ENCODE measurements at regions not wholly inside any gene's neighbourhood (a gene's known extent, or its start where the extent isn't known, plus 50 kb on each side); places are given as distances from the start of the nearest gene placed in this dataset.

- no peak for DNase-seq (ENCODE audit: low spot score)
- intact Hi-C loops (cut with DNase I) = no loop called here
Measured at GRCh38 chr11:41950470-41951143, 491.2 kb upstream of the LRRC4C start.

DNA sequence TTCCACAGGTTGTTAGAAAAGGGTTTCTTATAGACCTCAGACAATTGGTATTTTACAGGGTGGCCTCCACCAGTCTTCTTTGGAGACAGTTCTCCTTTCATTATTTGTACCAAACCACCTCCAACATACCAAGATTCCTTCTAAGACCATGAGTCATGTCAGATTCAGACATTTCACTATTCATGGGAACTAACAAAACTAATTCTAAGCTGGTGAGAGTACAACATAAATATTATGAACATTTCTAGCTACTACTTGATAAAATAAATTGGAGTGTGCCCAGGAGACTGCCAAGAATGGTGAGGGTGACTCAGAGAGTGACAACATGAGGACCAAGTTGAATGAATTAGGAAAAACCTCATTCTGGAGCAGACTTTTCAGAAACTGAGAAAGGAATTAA, 494.6 kb upstream of the LRRC4C start:
- no peak for DNase-seq (ENCODE audit: low spot score)
- intact Hi-C loops (cut with DNase I) = no loop called here

DNA sequence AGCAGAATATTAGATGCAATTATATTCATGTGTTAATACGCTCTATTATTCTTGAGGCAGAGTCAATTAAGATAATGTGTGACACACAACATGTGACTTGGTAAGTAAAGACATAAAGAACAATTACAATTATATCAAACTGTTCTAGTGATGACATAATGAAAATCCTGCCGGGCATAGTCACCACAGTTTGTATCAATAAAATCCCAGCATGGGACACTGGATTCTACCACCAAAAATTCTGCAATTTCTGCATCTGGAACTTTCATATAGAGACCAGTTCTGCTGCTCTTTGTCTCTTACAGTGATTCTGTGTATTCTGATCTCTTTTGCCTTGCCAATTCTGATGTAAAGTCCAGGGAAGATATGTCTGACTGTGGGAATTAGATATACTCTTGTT, 495.6 kb upstream of the LRRC4C start:
- no peak for DNase-seq (ENCODE audit: low spot score)
- intact Hi-C loops (cut with DNase I) = no loop called here

DNA sequence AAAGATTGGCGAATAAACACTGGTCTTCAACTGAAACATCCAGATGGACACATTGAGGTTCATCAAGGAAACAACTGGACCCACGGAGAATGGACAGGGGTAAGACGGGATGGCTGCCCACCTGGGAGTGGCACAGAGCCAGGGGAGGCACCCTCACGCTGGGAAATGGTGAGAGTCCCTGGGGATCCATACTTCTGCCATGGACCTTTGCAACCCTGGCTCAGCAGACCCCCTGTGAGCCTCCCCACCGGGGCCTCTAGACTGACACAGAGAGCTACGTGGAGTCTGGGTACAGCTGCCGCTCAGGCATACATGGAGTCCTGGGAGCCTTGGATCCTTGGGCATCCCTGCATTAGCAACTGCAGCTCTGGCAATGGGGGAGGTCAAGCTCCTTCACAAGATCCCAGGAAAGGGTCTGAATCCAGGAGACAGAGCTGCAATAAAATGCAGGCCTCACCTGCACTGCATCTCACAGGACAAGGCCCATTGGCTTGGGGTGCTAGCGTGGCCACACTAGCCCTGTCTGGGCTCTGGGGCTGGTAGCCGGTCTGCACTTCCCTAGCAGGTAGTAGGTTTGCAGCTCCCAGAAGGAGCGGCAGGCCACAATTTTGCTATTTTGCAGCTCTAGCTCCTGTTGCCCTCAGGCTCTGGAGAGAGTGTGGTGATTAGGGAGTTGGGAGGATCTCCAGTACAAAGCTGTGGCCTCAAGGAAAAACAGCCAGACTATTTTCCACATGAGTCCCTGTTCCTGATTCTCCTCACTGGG, 496.4 kb upstream of the LRRC4C start:
- intact Hi-C loops (cut with DNase I) = no loop called here
- DNase-seq (ENCODE audit: low spot score) = no peak

- intact Hi-C loops (cut with DNase I) = no loop called here
Measured at GRCh38 chr11:41963406-41963805, 504.0 kb upstream of the LRRC4C start.

DNA sequence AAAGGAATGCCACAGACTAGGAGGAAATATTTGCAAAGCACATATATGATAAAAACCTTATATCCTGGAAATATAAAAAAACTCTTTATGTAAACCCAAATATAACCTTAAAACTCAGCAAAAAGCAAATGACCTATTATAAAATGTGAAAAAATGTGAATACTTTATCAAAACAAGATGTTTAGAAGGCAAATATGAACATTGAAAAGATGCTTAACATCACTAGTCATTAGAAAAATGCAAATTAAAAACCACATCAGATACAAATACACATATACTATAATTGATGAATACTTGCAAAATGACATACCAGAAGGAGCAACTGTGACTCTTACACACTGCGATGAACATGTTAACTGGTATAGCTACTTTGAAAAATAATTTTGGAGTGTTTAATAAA, 511.2 kb upstream of the LRRC4C start:
- DNase-seq (ENCODE audit: low spot score) = no peak
- intact Hi-C loops (cut with DNase I) = no loop called here

More at GRCh38 chr11:41963406-41963805, 504.0 kb upstream of the LRRC4C start:
- no peak for DNase-seq (ENCODE audit: low spot score)

- intact Hi-C loops (cut with DNase I) = no loop called here
- no peak for DNase-seq (ENCODE audit: low spot score)
Measured at GRCh38 chr11:41971592-41971991, 512.1 kb upstream of the LRRC4C start.

GRCh38 chr11:41978945-41979344, 519.5 kb upstream of the LRRC4C start:
- intact Hi-C loops (cut with DNase I) = no loop called here
- no peak for DNase-seq (ENCODE audit: low spot score)

- no peak for DNase-seq (ENCODE audit: low spot score)
- intact Hi-C loops (cut with DNase I) = no loop called here
Measured at GRCh38 chr11:41980741-41981140, 521.3 kb upstream of the LRRC4C start.

- intact Hi-C loops (cut with DNase I) = no loop called here
- DNase-seq (ENCODE audit: low spot score) = no peak
Measured at GRCh38 chr11:41982276-41982675, 522.8 kb upstream of the LRRC4C start.

DNA sequence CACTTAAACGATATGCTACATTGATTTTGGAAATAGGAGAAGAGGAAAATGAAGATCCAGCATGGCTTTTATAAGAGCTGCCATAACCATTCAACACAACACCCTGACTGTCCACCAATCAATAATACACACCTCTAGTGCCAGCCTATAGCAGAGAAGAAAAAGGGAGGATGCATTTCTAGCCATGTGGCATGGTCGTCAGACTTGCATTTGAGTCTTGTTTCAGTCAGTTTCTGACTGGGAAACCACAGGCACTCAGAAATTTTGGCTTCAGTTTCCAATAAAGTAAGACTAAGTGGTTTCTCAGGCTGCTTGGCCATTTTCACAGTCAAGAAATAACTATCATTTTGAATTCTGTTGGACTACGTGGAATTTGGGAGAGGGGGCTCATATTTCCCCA, 523.5 kb upstream of the LRRC4C start:
- intact Hi-C loops (cut with DNase I) = no loop called here
- DNase-seq (ENCODE audit: low spot score) = no peak

GRCh38 chr11:41983475-41983874, 524.0 kb upstream of the LRRC4C start:
- intact Hi-C loops (cut with DNase I) = no loop called here
- DNase-seq (ENCODE audit: low spot score) = no peak

DNA sequence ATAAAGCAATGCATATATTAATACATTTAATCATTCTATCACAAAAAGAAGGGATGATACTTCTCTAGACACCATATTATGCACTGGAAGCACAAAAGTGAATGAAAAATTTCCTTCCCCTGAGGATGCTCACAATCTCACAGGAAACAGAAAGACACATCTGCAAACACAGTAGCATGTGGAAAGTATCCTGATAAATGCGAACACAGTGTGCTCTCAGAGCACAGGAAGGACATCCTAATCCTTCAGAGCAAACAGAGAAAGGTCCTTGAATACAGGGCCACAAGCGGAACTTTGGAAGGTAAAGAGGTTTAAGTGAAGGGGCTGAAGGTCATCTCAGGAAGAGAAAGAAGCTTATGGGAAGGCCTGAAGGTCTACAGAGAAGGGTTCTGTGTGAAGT, 524.6 kb upstream of the LRRC4C start:
- no peak for DNase-seq (ENCODE audit: low spot score)
- intact Hi-C loops (cut with DNase I) = no loop called here

DNA sequence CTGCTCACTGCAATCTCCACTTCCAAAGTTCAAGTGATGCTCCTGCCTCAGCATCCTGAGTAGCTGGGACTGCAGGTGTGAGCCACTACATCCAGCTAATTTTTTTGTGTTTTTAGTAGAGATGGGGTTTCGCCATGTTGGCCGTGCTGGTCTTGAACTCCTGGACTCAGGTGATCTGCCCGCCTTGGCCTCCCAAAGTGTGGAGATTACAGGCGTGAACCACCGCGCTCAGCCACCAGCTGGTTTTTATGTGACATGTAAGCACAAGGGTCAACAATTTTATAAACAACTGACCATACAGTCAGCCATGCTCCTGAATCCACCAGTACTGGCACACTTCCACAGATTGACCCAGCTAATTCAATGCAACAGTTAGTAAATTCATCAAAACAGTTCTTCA, 526.3 kb upstream of the LRRC4C start:
- no peak for DNase-seq (ENCODE audit: low spot score)
- intact Hi-C loops (cut with DNase I) = no loop called here

- intact Hi-C loops (cut with DNase I) = no loop called here
- DNase-seq (ENCODE audit: low spot score) = no peak
Measured at GRCh38 chr11:41988951-41989572, 529.6 kb upstream of the LRRC4C start.

GRCh38 chr11:41989823-41990380, 530.5 kb upstream of the LRRC4C start:
- DNase-seq (ENCODE audit: low spot score) = no peak
- intact Hi-C loops (cut with DNase I) = no loop called here

- intact Hi-C loops (cut with DNase I) = no loop called here
- DNase-seq (ENCODE audit: low spot score) = no peak
Measured at GRCh38 chr11:41996533-41996932, 537.1 kb upstream of the LRRC4C start.

DNA sequence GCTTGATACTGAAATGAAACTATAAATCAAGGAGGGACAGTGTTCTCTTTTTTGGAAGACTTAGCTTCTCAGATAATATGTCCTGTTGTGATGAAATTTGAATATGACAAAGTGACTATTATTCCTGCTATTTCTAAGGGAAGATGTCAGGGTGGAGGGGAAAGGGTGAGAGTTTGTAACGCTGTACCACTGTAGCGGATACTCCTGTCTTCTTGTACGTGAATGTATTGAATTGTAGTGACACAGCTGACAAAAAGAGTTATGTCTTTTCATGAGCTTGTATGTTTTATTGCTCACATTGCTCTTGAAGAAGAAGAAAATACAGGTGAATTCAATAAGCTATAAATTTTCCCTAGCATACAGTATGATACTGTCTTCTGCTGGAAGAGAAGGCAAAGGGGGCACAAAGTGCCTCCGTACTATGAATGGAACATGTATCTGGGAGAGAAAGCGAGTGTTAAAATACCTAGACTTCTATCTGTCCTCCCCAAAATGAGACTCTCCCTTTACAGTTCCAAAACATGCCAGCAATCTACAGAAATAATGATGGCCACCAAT, 538.5 kb upstream of the LRRC4C start:
- intact Hi-C loops (cut with DNase I) = no loop called here
- no peak for DNase-seq (ENCODE audit: low spot score)

DNA sequence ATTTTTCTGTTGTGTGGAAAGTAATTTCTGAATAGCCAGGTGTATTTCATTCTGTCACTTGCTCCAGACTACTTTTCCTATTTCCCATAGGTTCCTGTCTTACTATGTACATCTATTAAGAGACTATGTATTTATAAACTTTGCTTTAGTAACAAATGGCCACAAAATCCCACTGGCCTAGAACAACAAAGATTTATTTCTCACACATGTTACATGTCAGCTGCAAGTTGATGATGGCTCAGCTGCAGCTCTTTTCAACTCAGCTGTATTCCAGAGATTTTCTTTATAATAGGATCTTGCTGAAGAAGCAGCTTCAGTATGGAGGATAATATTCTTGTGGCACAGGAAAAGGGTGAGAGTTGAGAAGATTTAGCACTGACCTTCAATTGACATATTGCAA, 539.6 kb upstream of the LRRC4C start:
- no peak for DNase-seq (ENCODE audit: low spot score)
- intact Hi-C loops (cut with DNase I) = no loop called here

DNA sequence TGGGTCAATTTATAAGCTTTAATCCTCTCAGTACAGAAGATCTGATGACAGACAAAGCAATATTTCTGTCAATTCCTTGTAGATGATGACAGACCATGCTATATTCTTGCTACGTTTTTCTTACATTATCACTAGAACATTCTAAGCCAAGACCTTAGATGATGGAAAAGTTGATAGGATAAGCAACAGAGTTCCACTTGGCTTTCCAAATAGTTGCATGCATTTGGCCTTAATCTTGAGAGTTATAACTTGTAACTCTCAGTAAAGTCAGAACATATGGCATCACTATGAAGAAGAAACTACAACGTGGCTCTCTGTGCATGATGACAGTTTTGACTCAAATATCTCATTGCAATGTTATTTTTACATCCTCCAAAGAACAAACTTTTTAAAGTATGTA, 544.3 kb upstream of the LRRC4C start:
- intact Hi-C loops (cut with DNase I) = no loop called here
- DNase-seq (ENCODE audit: low spot score) = no peak
